Esophagus squamous epithelium (tissue), 5 donors: ENCODE measurements at regions not wholly inside any gene's neighbourhood (a gene's known extent, or its start where the extent isn't known, plus 50 kb on each side); places are given as distances from the start of the nearest gene placed in this dataset.

Source experiments
- DNase-seq: peaks from one replicate; lab custom pipeline; 2025; lab: John Stamatoyannopoulos, UW
- H3K27ac ChIP-seq, 4 donors: fragments of 200-600 bp; sonication (generic); one replicate each; pipeline ENCODE4 v1.5.1; 2016 to 2019; ENCODE audit warnings: mild to moderate bottlenecking in 1 of 4
- H3K27me3 ChIP-seq, 4 donors: fragments of 200-600 bp; sonication (generic); 1 replicate in 3 of 4; 2 replicates in 1 of 4; pipeline versions ENCODE4 v1.5.1 to v1.6.0; 2017 to 2021; ENCODE audit warnings: antibody characterized with exemption in 1 of 4
- H3K36me3 ChIP-seq, 3 donors: fragments of 200-600 bp; sonication (generic); one replicate each; pipeline ENCODE4 v1.5.1; 2016 to 2019
- H3K4me1 ChIP-seq, 3 donors: fragments of 200-600 bp; sonication (generic); one replicate each; pipeline ENCODE4 v1.5.1; 2017 to 2019
- H3K4me3 ChIP-seq, 4 donors: fragments of 200-600 bp; sonication (generic); 1 replicate in 3 of 4; 2 replicates in 1 of 4; pipeline ENCODE4 v1.5.1; 2016 to 2019; ENCODE audit warnings: mild to moderate bottlenecking in 2 of 4, moderate library complexity in 1 of 4
- H3K9me3 ChIP-seq, 3 donors: fragments of 200-600 bp; sonication (generic); one replicate each; pipeline ENCODE4 v1.5.1; 2016 to 2019
- CTCF ChIP-seq, 6 experiments: fragments of 450-650 bp in 4 of 6; fragments of 200-600 bp in 2 of 6; sonication (generic) in 2 of 6; IDR thresholded peaks; one replicate each; pipeline ENCODE4 v1.5.1; 2016 to 2019; ENCODE audit warnings: antibody characterized with exemption in 6 of 6, mild to moderate bottlenecking in 4 of 6, moderate library complexity in 4 of 6
- POLR2A ChIP-seq, 4 donors: fragments of 450-650 bp; IDR thresholded peaks; one replicate each; pipeline ENCODE4 v1.6.1; 2017; ENCODE audit warnings: antibody characterized with exemption in 4 of 4, mild to moderate bottlenecking in 4 of 4, moderate library complexity in 3 of 4
- WGBS, 2 donors: methylation state at CpG; one replicate each; pipeline ENCODE4 v1.1.5; 2018; 5-methylcytosine and 5-hydroxymethylcytosine counted together
- intact Hi-C: fragments of 100-400 bp; cut with DNase I; formaldehyde crosslinking; loops from one replicate; pipeline ENCODE4 v1.15.0; 2022
- donor health status: DM: yes; HTN: yes; CAD: no.

DNA sequence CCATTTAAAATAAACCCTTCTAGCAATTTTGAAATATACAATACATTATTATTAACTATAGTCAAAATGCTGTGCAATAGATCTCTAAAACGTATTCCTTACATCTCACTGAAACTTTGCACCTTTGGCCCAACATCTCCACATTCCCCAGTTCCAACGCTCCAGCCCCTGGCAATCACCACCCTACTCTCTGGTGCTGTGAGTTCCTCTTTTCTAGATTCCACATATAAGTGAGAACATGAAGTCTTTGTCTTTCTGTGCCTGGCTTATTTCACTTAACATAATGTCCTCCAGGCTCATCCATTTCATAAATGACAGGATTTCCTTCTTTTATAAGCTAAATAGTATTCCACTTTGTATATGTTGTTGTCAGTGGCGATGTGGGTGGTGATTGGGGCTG lies 194.7 kb upstream of the RTL1 start:
- no peak overlapping the region for H3K27ac ChIP-seq
- H3K4me1 ChIP-seq, result no peaks in the 10 kb centered on the region
- no peak for DNase-seq
- H3K4me3 ChIP-seq, result no peak overlapping the region
- H3K36me3 ChIP-seq, result no peaks in the 10 kb centered on the region
- 60 to 66% methylated on average over 3 of the region's 3 CpGs for WGBS, 2 donors
- TF ChIP-seq CTCF (IDR thresholded peaks at IDR 0.05), result no peak
- TF ChIP-seq POLR2A (IDR thresholded peaks at IDR 0.05), result no peak
- peaks cover 0 to 17% (median 0%) of the 10 kb centered on the region in 4 donors for H3K27me3 ChIP-seq
- H3K9me3 ChIP-seq, result peaks cover 0 to 10% (median 3%) of the 10 kb centered on the region in 3 donors
- intact Hi-C loops, result no loop called here

DNA sequence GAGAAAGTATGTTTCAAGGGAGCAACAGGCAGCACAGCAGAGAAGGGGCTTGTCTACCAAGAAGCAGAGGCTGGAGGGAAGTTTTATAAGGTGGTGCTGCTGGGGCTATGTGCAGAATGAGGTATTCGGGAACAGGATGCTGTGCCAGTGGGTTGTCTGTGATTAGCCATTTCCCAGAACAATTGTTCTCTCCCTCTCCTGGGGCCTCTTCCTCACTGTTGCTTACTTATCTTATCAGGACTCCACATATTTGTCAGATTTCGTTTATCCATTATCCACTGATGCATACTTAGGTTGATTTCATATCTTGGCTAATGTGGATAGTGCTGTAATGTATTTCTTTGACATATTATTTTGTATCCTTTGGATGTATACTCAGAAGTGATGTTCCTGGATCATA lies 195.1 kb upstream of the RTL1 start:
- TF ChIP-seq CTCF (IDR thresholded peaks at IDR 0.05) (no peak), POLR2A (IDR thresholded peaks at IDR 0.05) (no peak)
- DNase-seq, result no peak
- no peaks in the 10 kb centered on the region for H3K36me3 ChIP-seq

DNA sequence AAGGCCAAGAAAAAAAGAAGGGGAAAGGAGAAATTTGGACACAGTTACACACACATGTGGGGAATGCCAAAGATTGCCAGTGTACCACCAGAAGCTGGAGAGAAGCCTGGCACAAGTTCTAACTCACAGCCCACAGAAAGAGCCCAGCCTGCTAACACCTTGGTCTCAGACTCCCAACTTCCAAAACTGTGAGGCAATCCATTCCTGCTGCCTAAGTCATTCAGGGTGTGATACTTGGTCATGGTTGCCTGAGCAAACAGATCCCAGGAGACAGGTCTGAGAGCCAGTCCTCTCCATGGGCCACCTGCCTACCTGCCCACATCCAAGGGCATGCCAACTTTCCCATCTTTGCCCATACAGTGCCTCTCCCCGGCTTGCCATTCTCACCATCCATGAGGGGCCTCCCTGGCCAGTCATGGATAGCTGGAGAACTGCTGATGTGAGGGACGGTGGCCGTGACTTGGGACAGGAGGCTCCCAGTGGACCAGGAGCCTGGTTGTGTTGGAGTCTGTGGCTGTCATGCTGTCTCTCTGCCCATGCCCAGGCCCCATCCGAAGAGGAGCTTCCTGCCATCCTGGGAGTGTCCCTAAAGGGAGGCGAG lies 198.0 kb upstream of the RTL1 start:
- H3K9me3 ChIP-seq, result peaks cover 0 to 10% (median 3%) of the 10 kb centered on the region in 3 donors
- peaks cover 0 to 4% (median 0%) of the 10 kb centered on the region in 4 donors for H3K27me3 ChIP-seq
- no peaks in the 10 kb centered on the region for H3K4me1 ChIP-seq
- TF ChIP-seq POLR2A (IDR thresholded peaks at IDR 0.05) (no peak), CTCF (IDR thresholded peaks at IDR 0.05) (no peak)
- no peak overlapping the region for H3K27ac ChIP-seq
- H3K36me3 ChIP-seq, result no peaks in the 10 kb centered on the region
- no peak for DNase-seq
- intact Hi-C loops, result no loop called here
- WGBS, 2 donors, result 100% methylated on average over 1 of the region's 5 CpGs
- H3K4me3 ChIP-seq, result no peak overlapping the region

More for the DNA sequence above, 195.1 kb upstream of the RTL1 start:
- H3K27me3 ChIP-seq, result peaks cover 0 to 17% (median 0%) of the 10 kb centered on the region in 4 donors
- H3K27ac ChIP-seq, result no peak overlapping the region
- no peak overlapping the region for H3K4me3 ChIP-seq
- H3K4me1 ChIP-seq, result no peaks in the 10 kb centered on the region
- intact Hi-C loops, result no loop called here
- WGBS, 2 donors, result 24 to 32% methylated on average over 2 of the region's 2 CpGs
- H3K9me3 ChIP-seq, result peaks cover 0 to 10% (median 3%) of the 10 kb centered on the region in 3 donors

DNA sequence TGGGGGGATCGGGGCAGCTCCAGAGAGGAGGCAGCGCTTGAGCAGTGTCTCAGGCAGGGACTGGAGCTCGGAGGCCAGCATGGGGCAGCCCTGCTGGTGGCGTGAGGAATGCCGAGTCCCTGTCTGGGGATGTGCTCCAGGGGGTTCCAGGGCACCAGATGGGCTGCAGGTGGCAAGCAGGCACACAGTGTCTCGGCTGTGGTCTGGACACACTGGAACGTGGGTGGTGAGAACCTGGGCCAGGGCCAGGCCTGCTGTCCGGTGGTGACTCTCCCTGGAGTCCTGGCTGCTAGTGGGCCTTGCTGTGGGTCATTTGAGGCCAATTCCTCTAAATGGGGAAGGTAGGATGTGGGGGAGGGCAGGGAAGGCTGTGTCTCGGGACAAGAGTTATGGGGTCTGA lies 199.4 kb upstream of the RTL1 start:
- Histone ChIP-seq H3K27ac (no peak overlapping the region), H3K4me3 (no peak overlapping the region), H3K9me3 (peaks cover 0 to 10% (median 3%) of the 10 kb centered on the region in 3 donors), H3K27me3 (peaks cover 0 to 4% (median 0%) of the 10 kb centered on the region in 4 donors), H3K36me3 (no peaks in the 10 kb centered on the region), H3K4me1 (no peaks in the 10 kb centered on the region)
- DNase-seq, result no peak
- intact Hi-C loops, result no loop called here
- 83 to 100% methylated on average over 1 of the region's 9 CpGs for WGBS, 2 donors
- TF ChIP-seq POLR2A (IDR thresholded peaks at IDR 0.05), result no peak
- TF ChIP-seq CTCF (IDR thresholded peaks at IDR 0.05), result no peak

DNA sequence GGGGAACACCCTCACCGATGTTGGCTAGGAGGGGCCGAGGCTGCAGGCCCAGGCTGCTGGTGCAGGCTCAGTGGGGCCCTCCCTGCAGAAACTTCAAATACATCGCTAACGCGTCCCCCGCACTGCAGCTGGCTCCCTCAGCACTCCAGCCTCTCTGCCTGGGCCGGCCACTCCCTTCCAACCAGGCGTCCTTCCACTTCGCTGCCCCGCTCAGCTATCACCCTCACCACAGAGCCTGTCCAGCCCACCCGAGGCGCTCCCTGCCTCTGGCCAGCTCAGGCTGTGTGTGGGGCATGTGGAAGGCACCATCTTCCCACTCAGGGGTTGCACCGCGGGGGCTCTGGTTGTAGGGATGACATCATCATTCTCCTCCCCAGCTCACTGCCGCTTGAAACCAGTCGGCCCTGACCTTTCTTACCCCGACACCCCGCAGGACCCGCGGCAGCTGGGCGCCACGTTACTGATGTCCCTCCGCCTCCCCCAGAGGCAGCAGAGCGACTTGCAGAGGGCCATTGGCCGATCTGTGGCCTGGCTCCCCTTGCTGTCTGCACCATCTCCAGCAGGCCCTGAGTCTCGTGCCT lies 199.9 kb upstream of the RTL1 start:
- Histone ChIP-seq H3K36me3 (no peaks in the 10 kb centered on the region), H3K27me3 (peaks cover 0 to 4% (median 0%) of the 10 kb centered on the region in 4 donors), H3K27ac (no peak overlapping the region), H3K4me3 (no peak overlapping the region), H3K9me3 (peaks cover 0 to 10% (median 3%) of the 10 kb centered on the region in 3 donors), H3K4me1 (no peaks in the 10 kb centered on the region)
- WGBS, 2 donors, result 86 to 88% methylated on average over 13 to 17 of the region's 26 CpGs
- DNase-seq, result no peak
- intact Hi-C loops, result no loop called here
- TF ChIP-seq POLR2A (IDR thresholded peaks at IDR 0.05), result no peak
- TF ChIP-seq CTCF (IDR thresholded peaks at IDR 0.05), result no peak
